GM23338 (cell line): ENCODE measurements at regions not wholly inside any gene's neighbourhood (a gene's known extent, or its start where the extent isn't known, plus 50 kb on each side); places are given as distances from the start of the nearest gene placed in this dataset.

Experiments used
- CTCF ChIP-seq, 2 experiments: fragments of 200-600 bp in 1 of 2; sonication (generic) in 1 of 2; conservative IDR thresholded peaks; 2 replicates each; pipeline versions ENCODE4 v1.5.1 to v1.6.1; 2016 to 2017; ENCODE audit warnings: antibody characterized with exemption in 2 of 2, low read depth in 2 of 2, mild to moderate bottlenecking in 2 of 2, moderate library complexity in 1 of 2
- EZH2 ChIP-seq: fragments of 200-600 bp; sonication (generic); IDR thresholded peaks from one replicate; pipeline ENCODE4 v1.8.0; 2017; ENCODE audit warnings: antibody characterized with exemption, mild to moderate bottlenecking, low read depth; ENCODE audit not compliant: unreplicated experiment
- NANOG ChIP-seq: IDR thresholded peaks from 2 replicates; pipeline ENCODE4 v1.6.1; 2016; ENCODE audit warnings: antibody characterized with exemption, borderline replicate concordance
- POLR2AphosphoS5 ChIP-seq: IDR thresholded peaks from 2 replicates; pipeline ENCODE4 v1.6.1; 2016; ENCODE audit warnings: antibody characterized with exemption, low read depth
- ZNF331 ChIP-seq: fragments of 250-450 bp; sonication (Bioruptor Pico); IDR thresholded peaks from 2 replicates; pipeline ENCODE4 v1.5.0; 2020; ENCODE audit warnings: low read depth, mild to moderate bottlenecking, moderate library complexity
- TF ChIP-seq, protein P1 (sequence below): IDR thresholded peaks from 2 replicates; pipeline ENCODE4 v1.6.1; 2016; ENCODE audit warnings: antibody characterized with exemption

DNA sequence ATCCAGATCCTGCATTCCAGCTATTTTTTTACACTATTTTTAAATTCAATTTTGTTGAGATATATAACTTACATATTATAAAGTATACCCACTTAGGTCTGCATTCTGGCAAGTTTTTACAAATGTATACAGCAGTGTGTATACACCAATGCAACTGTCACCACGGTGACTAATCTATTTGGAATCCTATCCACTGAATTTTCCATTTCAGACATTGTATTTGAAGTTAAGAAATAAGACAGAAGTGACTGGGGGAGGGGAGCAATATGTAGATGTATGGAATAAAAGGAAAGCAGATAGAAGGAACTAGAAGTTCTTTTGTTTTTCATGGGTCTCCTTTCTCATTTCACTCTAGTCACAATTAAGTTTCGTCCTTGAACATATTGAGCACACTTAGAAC is 431.5 kb upstream of the CHRM3 start:
- TF ChIP-seq CTCF (conservative IDR thresholded peaks at IDR 0.05; ENCODE audit: low read depth in 2 of 2) (no peak), POLR2AphosphoS5 (no peak), NANOG (no peak), ZNF331 (CRISPR knock-in tag) (no peak), EZH2 (no peak)
- TF ChIP-seq, protein P1, sequence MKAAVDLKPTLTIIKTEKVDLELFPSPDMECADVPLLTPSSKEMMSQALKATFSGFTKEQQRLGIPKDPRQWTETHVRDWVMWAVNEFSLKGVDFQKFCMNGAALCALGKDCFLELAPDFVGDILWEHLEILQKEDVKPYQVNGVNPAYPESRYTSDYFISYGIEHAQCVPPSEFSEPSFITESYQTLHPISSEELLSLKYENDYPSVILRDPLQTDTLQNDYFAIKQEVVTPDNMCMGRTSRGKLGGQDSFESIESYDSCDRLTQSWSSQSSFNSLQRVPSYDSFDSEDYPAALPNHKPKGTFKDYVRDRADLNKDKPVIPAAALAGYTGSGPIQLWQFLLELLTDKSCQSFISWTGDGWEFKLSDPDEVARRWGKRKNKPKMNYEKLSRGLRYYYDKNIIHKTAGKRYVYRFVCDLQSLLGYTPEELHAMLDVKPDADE, result no peak
